Panc1 (cell line): ENCODE measurements at regions not wholly inside any gene's neighbourhood (a gene's known extent, or its start where the extent isn't known, plus 50 kb on each side); places are given as distances from the start of the nearest gene placed in this dataset.

ENCODE experiments used
- POLR2AphosphoS5 ChIP-seq: IDR thresholded peaks from 2 replicates; pipeline ENCODE4 v1.6.1; 2012; ENCODE audit warnings: mild to moderate bottlenecking, low read depth, low read length, moderate library complexity
- SIN3A ChIP-seq: IDR thresholded peaks from 2 replicates; pipeline ENCODE4 v1.6.1; 2012; ENCODE audit warnings: low read depth, mild to moderate bottlenecking, low read length, moderate library complexity, borderline replicate concordance; ENCODE audit not compliant: insufficient read depth
- TCF7L2 ChIP-seq: IDR thresholded peaks from 2 replicates; pipeline ENCODE4 v1.6.1; 2011; ENCODE audit warnings: mild to moderate bottlenecking, low read depth, low read length, inconsistent platforms
- TF ChIP-seq, protein P1 (sequence below): fragments of 450-650 bp; IDR thresholded peaks from 2 replicates; pipeline ENCODE4 v1.5.1; 2017; ENCODE audit warnings: mild to moderate bottlenecking
- TF ChIP-seq, protein P2 (sequence below), 2 experiments: IDR thresholded peaks; 2 replicates each; pipeline ENCODE4 v1.6.1; 2011 to 2012; ENCODE audit warnings: low read depth in 2 of 2, control low read depth in 1 of 2, low read length in 1 of 2, mild to moderate bottlenecking in 1 of 2, moderate library complexity in 1 of 2; ENCODE audit not compliant: insufficient read depth in 1 of 2

- TF ChIP-seq, protein P1, sequence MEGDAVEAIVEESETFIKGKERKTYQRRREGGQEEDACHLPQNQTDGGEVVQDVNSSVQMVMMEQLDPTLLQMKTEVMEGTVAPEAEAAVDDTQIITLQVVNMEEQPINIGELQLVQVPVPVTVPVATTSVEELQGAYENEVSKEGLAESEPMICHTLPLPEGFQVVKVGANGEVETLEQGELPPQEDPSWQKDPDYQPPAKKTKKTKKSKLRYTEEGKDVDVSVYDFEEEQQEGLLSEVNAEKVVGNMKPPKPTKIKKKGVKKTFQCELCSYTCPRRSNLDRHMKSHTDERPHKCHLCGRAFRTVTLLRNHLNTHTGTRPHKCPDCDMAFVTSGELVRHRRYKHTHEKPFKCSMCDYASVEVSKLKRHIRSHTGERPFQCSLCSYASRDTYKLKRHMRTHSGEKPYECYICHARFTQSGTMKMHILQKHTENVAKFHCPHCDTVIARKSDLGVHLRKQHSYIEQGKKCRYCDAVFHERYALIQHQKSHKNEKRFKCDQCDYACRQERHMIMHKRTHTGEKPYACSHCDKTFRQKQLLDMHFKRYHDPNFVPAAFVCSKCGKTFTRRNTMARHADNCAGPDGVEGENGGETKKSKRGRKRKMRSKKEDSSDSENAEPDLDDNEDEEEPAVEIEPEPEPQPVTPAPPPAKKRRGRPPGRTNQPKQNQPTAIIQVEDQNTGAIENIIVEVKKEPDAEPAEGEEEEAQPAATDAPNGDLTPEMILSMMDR, result no peak
- TF ChIP-seq POLR2AphosphoS5, result no peak
- no peak for TF ChIP-seq TCF7L2
- TF ChIP-seq, protein P2, sequence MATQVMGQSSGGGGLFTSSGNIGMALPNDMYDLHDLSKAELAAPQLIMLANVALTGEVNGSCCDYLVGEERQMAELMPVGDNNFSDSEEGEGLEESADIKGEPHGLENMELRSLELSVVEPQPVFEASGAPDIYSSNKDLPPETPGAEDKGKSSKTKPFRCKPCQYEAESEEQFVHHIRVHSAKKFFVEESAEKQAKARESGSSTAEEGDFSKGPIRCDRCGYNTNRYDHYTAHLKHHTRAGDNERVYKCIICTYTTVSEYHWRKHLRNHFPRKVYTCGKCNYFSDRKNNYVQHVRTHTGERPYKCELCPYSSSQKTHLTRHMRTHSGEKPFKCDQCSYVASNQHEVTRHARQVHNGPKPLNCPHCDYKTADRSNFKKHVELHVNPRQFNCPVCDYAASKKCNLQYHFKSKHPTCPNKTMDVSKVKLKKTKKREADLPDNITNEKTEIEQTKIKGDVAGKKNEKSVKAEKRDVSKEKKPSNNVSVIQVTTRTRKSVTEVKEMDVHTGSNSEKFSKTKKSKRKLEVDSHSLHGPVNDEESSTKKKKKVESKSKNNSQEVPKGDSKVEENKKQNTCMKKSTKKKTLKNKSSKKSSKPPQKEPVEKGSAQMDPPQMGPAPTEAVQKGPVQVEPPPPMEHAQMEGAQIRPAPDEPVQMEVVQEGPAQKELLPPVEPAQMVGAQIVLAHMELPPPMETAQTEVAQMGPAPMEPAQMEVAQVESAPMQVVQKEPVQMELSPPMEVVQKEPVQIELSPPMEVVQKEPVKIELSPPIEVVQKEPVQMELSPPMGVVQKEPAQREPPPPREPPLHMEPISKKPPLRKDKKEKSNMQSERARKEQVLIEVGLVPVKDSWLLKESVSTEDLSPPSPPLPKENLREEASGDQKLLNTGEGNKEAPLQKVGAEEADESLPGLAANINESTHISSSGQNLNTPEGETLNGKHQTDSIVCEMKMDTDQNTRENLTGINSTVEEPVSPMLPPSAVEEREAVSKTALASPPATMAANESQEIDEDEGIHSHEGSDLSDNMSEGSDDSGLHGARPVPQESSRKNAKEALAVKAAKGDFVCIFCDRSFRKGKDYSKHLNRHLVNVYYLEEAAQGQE (IDR thresholded peaks at IDR 0.05; ENCODE audit: insufficient read depth in 1 of 2, low read depth in 2 of 2, low read length in 1 of 2), result no peak
- TF ChIP-seq SIN3A, result no peak
These were observed 50.9 kb upstream of the RXRA start for GRCh38 chr9:134275375-134275774.
